ENCODE measurements at regions not wholly inside any gene's neighbourhood (a gene's known extent, or its start where the extent isn't known, plus 50 kb on each side); places are given as distances from the start of the nearest gene placed in this dataset.

DNA sequence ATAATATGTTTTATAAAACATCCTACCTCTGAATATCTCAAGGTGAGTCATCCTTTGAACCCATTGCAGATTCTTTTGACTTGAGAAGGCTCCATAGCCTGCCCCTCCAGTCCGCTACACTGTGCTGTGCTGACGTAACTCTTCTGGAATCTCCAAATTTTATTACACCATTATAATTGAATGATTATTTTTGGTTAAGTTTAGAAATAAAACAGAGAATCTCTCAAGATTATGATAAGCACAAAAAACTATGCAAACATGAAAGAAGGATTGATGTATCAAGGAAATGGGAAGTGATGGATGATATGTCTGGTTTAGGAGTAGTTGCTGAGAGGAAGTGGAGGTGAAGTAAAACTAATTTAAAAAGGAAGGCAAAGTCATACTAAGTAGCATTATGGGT, 1021.3 kb downstream of the HACE1 start:
- Histone ChIP-seq H3K36me3 (ENCODE audit: control insufficient read depth, insufficient read depth, low read length) (no peaks in the 10 kb centered on the region), H3K4me1 (ENCODE audit: control insufficient read depth, insufficient read depth, low read length) (no peaks in the 10 kb centered on the region), H3K27ac (ENCODE audit: low read depth, low read length) (no peak overlapping the region), H3K9ac (ENCODE audit: extremely low read depth, low read length, poor library complexity, severe bottlenecking) (no peak overlapping the region), H3K9me3 (ENCODE audit: control insufficient read depth, low read length) (no peaks in the 10 kb centered on the region), H3K27me3 (ENCODE audit: control insufficient read depth, insufficient read depth, low read length, poor library complexity, severe bottlenecking) (no peaks in the 10 kb centered on the region), H3K4me3 (ENCODE audit: low read length) (no peak overlapping the region)
- DNase-seq, result no peak
- no peaks in the 10 kb centered on the region for H3K9me3 Mint-ChIP-seq
- TF ChIP-seq, protein P1, sequence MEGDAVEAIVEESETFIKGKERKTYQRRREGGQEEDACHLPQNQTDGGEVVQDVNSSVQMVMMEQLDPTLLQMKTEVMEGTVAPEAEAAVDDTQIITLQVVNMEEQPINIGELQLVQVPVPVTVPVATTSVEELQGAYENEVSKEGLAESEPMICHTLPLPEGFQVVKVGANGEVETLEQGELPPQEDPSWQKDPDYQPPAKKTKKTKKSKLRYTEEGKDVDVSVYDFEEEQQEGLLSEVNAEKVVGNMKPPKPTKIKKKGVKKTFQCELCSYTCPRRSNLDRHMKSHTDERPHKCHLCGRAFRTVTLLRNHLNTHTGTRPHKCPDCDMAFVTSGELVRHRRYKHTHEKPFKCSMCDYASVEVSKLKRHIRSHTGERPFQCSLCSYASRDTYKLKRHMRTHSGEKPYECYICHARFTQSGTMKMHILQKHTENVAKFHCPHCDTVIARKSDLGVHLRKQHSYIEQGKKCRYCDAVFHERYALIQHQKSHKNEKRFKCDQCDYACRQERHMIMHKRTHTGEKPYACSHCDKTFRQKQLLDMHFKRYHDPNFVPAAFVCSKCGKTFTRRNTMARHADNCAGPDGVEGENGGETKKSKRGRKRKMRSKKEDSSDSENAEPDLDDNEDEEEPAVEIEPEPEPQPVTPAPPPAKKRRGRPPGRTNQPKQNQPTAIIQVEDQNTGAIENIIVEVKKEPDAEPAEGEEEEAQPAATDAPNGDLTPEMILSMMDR (conservative IDR thresholded peaks at IDR 0.05), result no peak
- H3K4me1 Mint-ChIP-seq, result peaks cover 3% of the 10 kb centered on the region
- H3K4me3 Mint-ChIP-seq, result no peak overlapping the region
- no peaks in the 10 kb centered on the region for H3K36me3 Mint-ChIP-seq (ENCODE audit: low read depth)
- no peak overlapping the region for H3K27ac Mint-ChIP-seq
- WGBS, 2 experiments (ENCODE audit: insufficient coverage in 1 of 2, insufficient read length in 1 of 2), result 95% methylated on average over 2 of the region's 2 CpGs; no CpG with 5 or more reads in 1 of the 2 experiments
- H3K27me3 Mint-ChIP-seq (ENCODE audit: insufficient read depth), result no peaks in the 10 kb centered on the region

DNA sequence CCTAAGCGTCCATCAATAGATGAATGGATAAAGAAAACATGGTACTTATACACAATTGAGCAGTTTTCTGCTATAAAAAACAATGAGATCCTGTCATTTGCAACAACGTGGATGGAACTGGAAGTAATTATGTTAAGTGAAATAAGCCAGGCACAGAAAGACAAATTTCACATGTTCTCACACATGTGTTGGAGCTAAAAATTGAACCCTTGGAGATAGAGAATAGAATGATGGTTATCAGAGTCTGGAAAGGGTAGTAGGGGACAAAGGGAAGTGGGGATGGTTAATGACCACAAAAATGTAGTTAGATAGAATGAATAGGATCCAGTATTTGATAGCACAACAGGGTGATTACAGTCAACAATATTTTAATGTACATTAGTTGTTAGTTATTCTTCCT, 1033.5 kb downstream of the HACE1 start:
- no peak for DNase-seq
- H3K4me1 ChIP-seq (ENCODE audit: control insufficient read depth, insufficient read depth, low read length), result no peaks in the 10 kb centered on the region
- H3K27ac ChIP-seq (ENCODE audit: low read depth, low read length), result no peak overlapping the region
- Mint-ChIP-seq H3K4me1 (peaks cover 5% of the 10 kb centered on the region), H3K9me3 (no peaks in the 10 kb centered on the region), H3K36me3 (ENCODE audit: low read depth) (no peaks in the 10 kb centered on the region), H3K27me3 (ENCODE audit: insufficient read depth) (no peaks in the 10 kb centered on the region), H3K27ac (no peak overlapping the region), H3K4me3 (no peak overlapping the region)
- 90 to 100% methylated on average over 2 of the region's 2 CpGs for WGBS, 2 experiments (ENCODE audit: insufficient coverage in 1 of 2, insufficient read length in 1 of 2)
- no peaks in the 10 kb centered on the region for H3K27me3 ChIP-seq (ENCODE audit: control insufficient read depth, insufficient read depth, low read length, poor library complexity, severe bottlenecking)
- peaks cover 1% of the 10 kb centered on the region for H3K9me3 ChIP-seq (ENCODE audit: control insufficient read depth, low read length)
- TF ChIP-seq, protein P1 (conservative IDR thresholded peaks at IDR 0.05), result no peak
- no peak overlapping the region for H3K4me3 ChIP-seq (ENCODE audit: low read length)
- no peak overlapping the region for H3K9ac ChIP-seq (ENCODE audit: extremely low read depth, low read length, poor library complexity, severe bottlenecking)
- H3K36me3 ChIP-seq (ENCODE audit: control insufficient read depth, insufficient read depth, low read length), result no peaks in the 10 kb centered on the region

DNA sequence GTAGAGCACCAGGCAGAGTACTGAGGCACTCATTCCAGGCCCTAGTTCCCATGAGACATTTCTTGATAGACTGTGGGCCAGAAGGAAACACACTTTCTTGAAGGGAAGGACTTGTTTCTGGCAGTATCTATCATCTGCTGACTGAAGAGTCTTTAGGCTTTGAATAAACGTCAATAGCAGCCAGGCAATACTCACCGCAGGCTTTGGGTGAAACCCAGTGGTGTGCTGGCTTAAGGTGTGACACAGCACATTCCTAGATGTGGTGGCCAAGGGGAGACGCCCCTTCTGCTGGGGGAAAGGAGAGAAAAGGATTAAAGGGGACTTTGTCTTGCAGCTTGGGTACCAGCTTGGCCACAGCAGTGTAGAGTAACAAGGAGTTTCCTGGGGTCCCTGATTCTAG, 1039.6 kb downstream of the HACE1 start:
- H3K4me3 ChIP-seq (ENCODE audit: low read length), result no peak overlapping the region
- peaks cover 3% of the 10 kb centered on the region for H3K9me3 ChIP-seq (ENCODE audit: control insufficient read depth, low read length)
- Mint-ChIP-seq H3K4me3 (no peak overlapping the region), H3K27ac (no peak overlapping the region), H3K4me1 (peaks cover 10% of the 10 kb centered on the region), H3K27me3 (ENCODE audit: insufficient read depth) (no peaks in the 10 kb centered on the region), H3K36me3 (ENCODE audit: low read depth) (no peaks in the 10 kb centered on the region), H3K9me3 (peaks cover 1% of the 10 kb centered on the region)
- H3K27ac ChIP-seq (ENCODE audit: low read depth, low read length), result no peak overlapping the region
- no peaks in the 10 kb centered on the region for H3K36me3 ChIP-seq (ENCODE audit: control insufficient read depth, insufficient read depth, low read length)
- peak; percentile 56 for DNase-seq
- 64 to 93% methylated on average over 2 to 3 of the region's 3 CpGs for WGBS, 2 experiments (ENCODE audit: insufficient coverage in 1 of 2, insufficient read length in 1 of 2)
- H3K27me3 ChIP-seq (ENCODE audit: control insufficient read depth, insufficient read depth, low read length, poor library complexity, severe bottlenecking), result no peaks in the 10 kb centered on the region
- TF ChIP-seq, protein P1 (conservative IDR thresholded peaks at IDR 0.05), result no peak
- H3K9ac ChIP-seq (ENCODE audit: extremely low read depth, low read length, poor library complexity, severe bottlenecking), result no peak overlapping the region
- H3K4me1 ChIP-seq (ENCODE audit: control insufficient read depth, insufficient read depth, low read length), result no peaks in the 10 kb centered on the region
